ENCODE measurements at regions not wholly inside any gene's neighbourhood (a gene's known extent, or its start where the extent isn't known, plus 50 kb on each side); places are given as distances from the start of the nearest gene placed in this dataset.

GRCh38 chr10:36157486-36157885 is 515.4 kb upstream of the FZD8 start:
- Histone ChIP-seq H2AK5ac (ENCODE audit: low read depth, low read length) (no peak overlapping the region), H3K4me3 (ENCODE audit: insufficient read depth, low read depth, low read length) (no peak overlapping the region), H3K9me3 (ENCODE audit: control insufficient read depth, insufficient read depth, low read length) (no peaks in the 10 kb centered on the region), H2BK15ac (ENCODE audit: low read depth, low read length) (no peak overlapping the region), H3K9me1 (ENCODE audit: insufficient read depth, low read length) (no peaks in the 10 kb centered on the region), H4K5ac (ENCODE audit: low read depth, low read length) (no peak overlapping the region), H3K9ac (ENCODE audit: low read depth, low read length) (no peak overlapping the region), H3K27me3 (ENCODE audit: control insufficient read depth, insufficient read depth, low read length) (no peaks in the 10 kb centered on the region), H3K4me1 (ENCODE audit: control insufficient read depth, insufficient read depth, low read length) (no peaks in the 10 kb centered on the region), H4K8ac (ENCODE audit: low read depth in 2 of 2, low read length in 2 of 2) (no peak overlapping the region), H3K79me1 (ENCODE audit: low read depth in 1 of 2, low read length in 2 of 2) (no peaks in the 10 kb centered on the region), H2AFZ (replicated peaks; ENCODE audit: low read length, poor library complexity) (no peak overlapping the region), H2BK120ac (ENCODE audit: low read depth, low read length) (no peak overlapping the region), H2BK20ac (ENCODE audit: low read depth, low read length) (no peak overlapping the region), H2BK5ac (ENCODE audit: low read depth, low read length, poor library complexity, severe bottlenecking) (no peak overlapping the region), H2AK9ac (replicated peaks; ENCODE audit: low read depth, low read length, poor library complexity) (no peak overlapping the region), H3K56ac (ENCODE audit: extremely low read depth, insufficient read depth, low read length) (no peak overlapping the region), H3K4ac (ENCODE audit: low read depth, low read length) (no peak overlapping the region), H4K20me1 (ENCODE audit: insufficient read depth, low read length) (no peaks in the 10 kb centered on the region), H3K14ac (replicated peaks; ENCODE audit: low read depth, low read length) (no peak overlapping the region), H3K23ac (ENCODE audit: low read depth, low read length) (no peak overlapping the region), H3K18ac (ENCODE audit: low read depth, low read length) (no peak overlapping the region), H4K91ac (ENCODE audit: insufficient read depth, low read depth, low read length) (no peak overlapping the region), H3K27ac (ENCODE audit: insufficient read depth, low read length) (no peak overlapping the region), H3K4me2 (ENCODE audit: low read depth, low read length) (no peak overlapping the region), H3K36me3 (ENCODE audit: control insufficient read depth, insufficient read depth, low read length) (no peaks in the 10 kb centered on the region)
- CTCF ChIA-PET, result no interaction called here
- ATAC-seq (ENCODE audit: low read depth) (no peak), DNase-seq (no peak)
- WGBS, 2 experiments (ENCODE audit: extremely low coverage in 2 of 2, insufficient read length in 1 of 2), result no CpG with 5 or more reads among the region's 3 CpGs
- TF ChIP-seq POLR2A (IDR thresholded peaks at IDR 0.05; ENCODE audit: low read depth, low read length) (no peak), MAZ (IDR thresholded peaks at IDR 0.05; ENCODE audit: borderline replicate concordance, low read depth, low read length) (no peak), CEBPB (IDR thresholded peaks at IDR 0.05; ENCODE audit: low read depth, low read length) (no peak), RCOR1 (IDR thresholded peaks at IDR 0.05; ENCODE audit: insufficient replicate concordance, low read length) (no peak)
- no TSS peak for BruUV-seq (replicated peaks)
- POLR2A ChIA-PET (ENCODE audit: unreplicated experiment), result no interaction called here
- intact Hi-C loops (cut with micrococcal nuclease), result no loop called here
- dilution Hi-C loops (cut with HindIII; ENCODE audit: low sequenced_read_pairs, unreplicated experiment), result no loop called here
- in situ Hi-C loops (cut with MboI; ENCODE audit: low sequenced_read_pairs), result no loop called here

Measured in IMR-90 (cell line).